HUES64 (cell line): ENCODE measurements at regions not wholly inside any gene's neighbourhood (a gene's known extent, or its start where the extent isn't known, plus 50 kb on each side); places are given as distances from the start of the nearest gene placed in this dataset.

ENCODE experiments used
- H3K27ac ChIP-seq: 2 replicates; pipeline ENCODE4 v1.7.0; 2013; ENCODE audit warnings: low read depth, low read length, inconsistent platforms
- H3K27me3 ChIP-seq: 2 replicates; pipeline ENCODE4 v1.6.1; 2013; ENCODE audit warnings: mild to moderate bottlenecking, low read length; ENCODE audit not compliant: insufficient read depth
- H3K36me3 ChIP-seq: 2 replicates; pipeline ENCODE4 v1.6.1; 2013; ENCODE audit warnings: mild to moderate bottlenecking, low read length; ENCODE audit not compliant: insufficient read depth
- H3K4me1 ChIP-seq: 2 replicates; pipeline ENCODE4 v1.6.1; 2013; ENCODE audit warnings: mild to moderate bottlenecking, low read length, moderate library complexity; ENCODE audit not compliant: insufficient read depth
- H3K4me3 ChIP-seq: 2 replicates; pipeline ENCODE4 v1.5.1; 2013; ENCODE audit warnings: mild to moderate bottlenecking, low read length, moderate library complexity
- H3K9ac ChIP-seq: 2 replicates; pipeline ENCODE4 v1.6.1; 2013; ENCODE audit warnings: mild to moderate bottlenecking, low read depth, low read length
- H3K9me3 ChIP-seq: 2 replicates; pipeline ENCODE4 v1.6.1; 2013; ENCODE audit warnings: low read depth, low read length; ENCODE audit not compliant: insufficient read depth
- WGBS: fragments of 150-250, 120-280 bp; methylation state at CpG from one replicate; pipeline ENCODE4 v1.1.7; 2013; ENCODE audit warnings: missing lambda C conversion rate; 5-methylcytosine and 5-hydroxymethylcytosine counted together

DNA sequence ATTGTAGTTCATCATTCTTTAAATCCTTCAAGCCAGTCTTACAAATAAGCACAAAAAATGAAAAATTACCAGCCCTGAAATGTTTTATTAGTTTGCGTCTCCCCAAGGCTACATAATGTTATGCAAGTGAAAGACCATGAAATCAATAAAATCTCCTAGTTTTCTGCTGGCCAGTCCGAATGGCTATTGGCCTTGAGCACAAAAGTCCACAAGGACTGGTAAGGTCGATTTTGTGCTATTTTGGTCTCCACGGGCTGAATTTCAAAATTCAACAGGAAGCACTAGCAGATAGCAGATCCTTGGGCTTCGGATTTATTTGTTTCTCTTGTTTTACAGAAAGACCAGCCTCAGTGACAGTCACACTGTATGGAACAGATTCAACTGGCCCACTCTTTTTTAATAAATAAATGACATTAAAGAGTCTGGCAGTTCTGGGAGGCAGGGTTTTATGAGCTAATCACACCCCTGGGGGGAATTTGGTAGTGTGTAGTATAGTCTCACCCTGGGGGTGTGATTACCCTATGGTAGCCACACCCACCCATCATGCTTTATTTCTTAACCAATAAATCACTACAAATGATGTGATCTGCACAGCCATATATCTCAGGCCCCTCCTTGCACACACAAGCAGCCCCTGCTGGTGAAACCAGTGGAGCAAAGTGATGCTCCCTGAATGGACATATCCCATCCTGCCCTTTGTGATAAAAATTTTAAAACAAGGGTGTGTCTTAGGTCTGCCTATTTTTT is 51.1 kb upstream of the TMEM33 start:
- H3K27me3 ChIP-seq: peaks cover 83% of the 10 kb centered on the region
- no peak overlapping the region for H3K4me3 ChIP-seq
- no peak overlapping the region for H3K27ac ChIP-seq
- 85% methylated on average over 5 of the region's 5 CpGs for WGBS
- no peaks in the 10 kb centered on the region for H3K9me3 ChIP-seq
- no peak overlapping the region for H3K9ac ChIP-seq
- H3K4me1 ChIP-seq: peaks cover 20% of the 10 kb centered on the region; the same call in 1 of the 2 replicates
- H3K36me3 ChIP-seq: no peaks in the 10 kb centered on the region

- H3K4me1 ChIP-seq: peaks cover 28% of the 10 kb centered on the region; the same call in 1 of the 2 replicates
- no peak overlapping the region for H3K27ac ChIP-seq
- WGBS: 16% methylated on average over 30 of the region's 34 CpGs
- H3K36me3 ChIP-seq: no peaks in the 10 kb centered on the region
- peaks cover 96% of the 10 kb centered on the region for H3K27me3 ChIP-seq
- H3K9ac ChIP-seq: no peak overlapping the region
- H3K4me3 ChIP-seq: peak overlapping the region; percentile 36; the same call in 1 of the 2 replicates
- H3K9me3 ChIP-seq: no peaks in the 10 kb centered on the region
Measured at GRCh38 chr4:41882625-41883347, 52.4 kb upstream of the TMEM33 start.

- H3K4me3 ChIP-seq: peak overlapping the region; percentile 36
- under 1% methylated on average over 53 of the region's 53 CpGs for WGBS
Measured at GRCh38 chr4:41881981-41882624, 53.1 kb upstream of the TMEM33 start.

DNA sequence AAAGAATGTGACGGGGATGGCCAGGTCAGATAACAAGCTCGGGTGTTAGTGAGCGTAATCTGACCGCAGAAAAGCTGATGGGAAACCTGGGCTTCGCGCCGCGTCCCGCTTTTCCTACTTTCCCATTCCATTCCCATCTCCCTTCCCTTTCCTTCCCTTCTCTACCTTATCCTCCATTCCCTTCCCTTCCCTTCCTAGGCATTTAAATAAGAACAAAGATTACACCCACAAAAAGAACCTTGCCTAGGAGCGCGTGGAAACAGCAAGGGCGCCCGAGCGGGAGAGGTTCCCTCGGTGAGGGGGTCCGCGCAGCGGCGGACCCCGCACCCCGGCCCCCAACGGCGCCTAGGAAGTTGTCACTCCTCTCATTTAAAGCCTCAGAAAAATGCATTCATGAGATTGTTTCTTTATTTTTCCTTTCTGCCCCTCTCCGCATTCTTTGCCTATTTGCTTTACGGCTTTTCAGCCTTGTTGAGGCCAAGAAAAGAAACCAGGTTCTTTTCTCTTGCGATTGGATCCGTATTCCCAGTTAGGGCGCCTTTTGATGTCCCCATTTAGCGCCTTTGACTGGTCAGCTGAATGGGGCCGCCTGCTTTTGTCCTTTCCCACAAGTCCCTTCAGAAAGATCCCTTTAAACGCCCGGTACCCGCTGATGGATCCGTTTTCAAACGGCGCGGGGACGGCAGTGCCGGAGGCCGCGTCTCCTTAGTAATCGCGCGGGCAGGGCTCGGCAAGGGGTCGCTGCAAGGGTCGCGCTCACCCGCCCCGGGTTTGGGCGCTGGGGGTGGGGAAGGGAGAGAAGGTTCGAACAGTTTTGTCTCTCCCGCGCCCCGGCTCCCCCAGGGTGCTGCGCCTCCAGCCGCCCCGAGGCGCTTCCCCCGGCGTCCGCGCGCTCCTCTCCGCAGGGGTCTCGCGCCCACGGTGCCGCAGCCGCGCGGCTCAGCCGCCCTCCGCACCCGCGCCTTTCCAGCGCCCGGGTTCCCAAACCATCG is 54.1 kb upstream of the TMEM33 start:
- Histone ChIP-seq H3K4me3 (peak overlapping the region; percentile 36), H3K9me3 (no peaks in the 10 kb centered on the region), H3K4me1 (peaks cover 33% of the 10 kb centered on the region; the same call in 1 of the 2 replicates), H3K27me3 (peaks cover 97% of the 10 kb centered on the region), H3K9ac (no peak overlapping the region), H3K36me3 (no peaks in the 10 kb centered on the region), H3K27ac (no peak overlapping the region)
- under 1% methylated on average over 79 of the region's 79 CpGs for WGBS

More at GRCh38 chr4:41881981-41882624, 53.1 kb upstream of the TMEM33 start:
- Histone ChIP-seq H3K9ac (no peak overlapping the region), H3K27ac (no peak overlapping the region), H3K9me3 (no peaks in the 10 kb centered on the region), H3K27me3 (peaks cover 96% of the 10 kb centered on the region), H3K4me1 (peaks cover 33% of the 10 kb centered on the region; the same call in 1 of the 2 replicates), H3K36me3 (no peaks in the 10 kb centered on the region)

DNA sequence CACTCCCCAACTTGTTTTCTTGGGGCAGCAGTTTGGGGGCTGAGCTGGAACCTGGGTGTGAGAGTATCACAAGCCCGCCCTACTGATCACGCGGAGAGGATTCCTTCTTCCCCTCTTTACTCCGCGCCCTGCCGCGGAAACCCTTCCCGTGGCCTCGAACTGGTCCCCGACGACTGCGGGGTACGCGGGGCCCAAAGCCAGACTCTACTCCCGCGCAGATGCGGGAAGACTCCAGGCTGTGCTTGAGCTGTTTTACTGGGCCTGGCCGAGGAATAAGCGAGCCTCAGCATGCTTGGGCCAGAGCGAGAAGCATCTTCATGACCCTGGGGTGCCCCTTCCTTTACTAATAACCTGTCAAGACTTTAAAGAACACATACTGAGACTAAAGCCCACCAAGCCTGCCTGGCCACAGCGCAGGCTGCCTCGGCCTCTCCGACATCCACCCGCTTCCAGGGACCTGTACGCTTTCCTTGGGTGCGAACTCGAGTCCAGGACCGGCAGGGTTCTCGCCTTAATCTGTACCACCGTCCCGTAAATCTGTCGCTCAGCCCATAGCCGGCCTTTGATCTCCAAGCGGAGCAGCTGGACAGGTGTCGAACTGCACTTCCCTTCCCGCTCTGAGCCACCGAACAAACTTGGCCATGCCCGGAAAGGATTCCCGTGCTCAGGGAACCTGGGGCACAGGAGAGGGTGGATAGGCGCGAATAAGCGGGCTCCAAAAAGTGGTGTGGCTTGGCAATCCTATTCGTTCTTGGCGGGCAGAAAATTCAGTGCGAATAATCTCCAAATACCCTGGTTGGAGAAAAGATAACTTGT is 55.0 kb upstream of the TMEM33 start:
- H3K4me1 ChIP-seq: peaks cover 33% of the 10 kb centered on the region; the same call in 1 of the 2 replicates
- H3K36me3 ChIP-seq: no peaks in the 10 kb centered on the region
- peaks cover 100% of the 10 kb centered on the region for H3K27me3 ChIP-seq
- 2% methylated on average over 45 of the region's 45 CpGs for WGBS
- no peak overlapping the region for H3K27ac ChIP-seq
- no peak overlapping the region; the same call in 1 of the 2 replicates for H3K4me3 ChIP-seq
- H3K9ac ChIP-seq: no peak overlapping the region
- H3K9me3 ChIP-seq: no peaks in the 10 kb centered on the region

GRCh38 chr4:41879552-41879951 is 55.7 kb upstream of the TMEM33 start:
- 14% methylated on average over 12 of the region's 12 CpGs for WGBS
- Histone ChIP-seq H3K36me3 (no peaks in the 10 kb centered on the region), H3K9me3 (no peaks in the 10 kb centered on the region), H3K27ac (no peak overlapping the region), H3K4me1 (peaks cover 33% of the 10 kb centered on the region; the same call in 1 of the 2 replicates), H3K9ac (no peak overlapping the region), H3K27me3 (peaks cover 100% of the 10 kb centered on the region), H3K4me3 (no peak overlapping the region)

DNA sequence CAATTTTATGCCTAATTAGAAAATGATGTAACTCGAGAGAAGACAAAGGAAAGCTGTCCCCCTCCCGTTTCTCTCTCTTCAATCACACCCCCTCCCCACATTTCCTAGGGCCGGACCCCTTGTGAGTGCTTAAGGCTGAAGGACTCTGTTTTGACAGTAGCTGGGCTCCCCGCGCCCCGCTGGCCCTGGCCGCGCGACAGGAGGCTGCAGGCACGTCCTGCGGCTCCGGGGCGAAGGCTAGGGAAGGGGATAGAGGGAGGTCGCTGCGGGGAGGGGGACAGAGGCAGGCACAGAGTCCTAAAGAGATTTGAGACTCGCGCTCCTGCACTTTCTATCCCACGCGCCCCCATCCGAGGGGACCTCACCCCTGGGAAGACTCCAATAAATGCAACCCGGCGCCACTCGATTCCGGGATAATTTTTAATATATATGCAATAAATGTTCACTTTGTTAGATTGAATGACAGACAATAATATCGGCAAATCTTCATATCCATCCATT is 56.2 kb upstream of the TMEM33 start:
- H3K36me3 ChIP-seq: no peaks in the 10 kb centered on the region
- peak overlapping the region; percentile 9; the same call in 1 of the 2 replicates for H3K4me3 ChIP-seq
- WGBS: 2% methylated on average over 18 of the region's 25 CpGs
- H3K4me1 ChIP-seq: peaks cover 33% of the 10 kb centered on the region; the same call in 1 of the 2 replicates
- H3K9ac ChIP-seq: no peak overlapping the region
- H3K9me3 ChIP-seq: no peaks in the 10 kb centered on the region
- H3K27me3 ChIP-seq: peaks cover 100% of the 10 kb centered on the region
- no peak overlapping the region for H3K27ac ChIP-seq

DNA sequence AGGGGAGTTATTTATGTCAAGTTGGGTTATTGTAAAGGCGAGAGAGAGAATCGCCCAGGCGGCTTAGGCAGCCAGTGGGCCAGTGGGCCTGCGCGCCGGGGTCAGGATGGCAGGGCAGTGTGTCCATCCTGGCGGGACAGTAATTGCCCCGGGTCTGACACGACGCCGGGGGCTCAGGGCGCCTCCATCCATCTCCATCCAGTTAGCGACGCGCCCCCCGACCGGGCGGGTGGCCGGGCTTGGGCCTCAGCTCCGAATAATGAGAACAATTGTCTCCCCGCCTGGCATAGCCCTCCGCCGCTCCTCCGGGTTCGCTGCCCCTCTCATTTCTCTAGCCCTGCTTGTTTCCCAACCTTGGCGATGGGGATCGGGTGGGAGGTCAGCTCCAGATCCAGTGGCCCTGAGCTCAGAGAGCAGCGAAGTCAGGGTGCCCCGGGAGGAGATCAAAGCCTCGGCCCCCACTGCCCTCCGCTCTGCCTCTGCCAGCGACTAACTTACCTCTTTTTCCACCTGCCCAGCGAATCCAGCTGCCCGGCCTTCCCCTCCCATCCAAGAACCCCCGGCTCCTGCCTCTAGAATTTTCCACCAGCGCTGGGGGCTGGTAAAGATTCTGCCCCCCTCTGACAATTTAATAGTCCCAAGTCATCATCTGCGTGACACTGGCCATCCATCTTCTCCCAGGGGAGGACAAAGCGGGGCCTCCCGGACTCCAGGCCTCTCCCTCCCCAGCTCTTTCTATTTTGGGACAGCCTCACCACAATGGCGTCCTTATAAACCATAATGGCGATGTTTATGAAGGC is 56.9 kb upstream of the TMEM33 start:
- Histone ChIP-seq H3K27me3 (peaks cover 100% of the 10 kb centered on the region), H3K27ac (no peak overlapping the region), H3K9me3 (no peaks in the 10 kb centered on the region), H3K36me3 (no peaks in the 10 kb centered on the region), H3K4me1 (peaks cover 33% of the 10 kb centered on the region; the same call in 1 of the 2 replicates), H3K9ac (no peak overlapping the region), H3K4me3 (peak overlapping the region; percentile 9; the same call in 1 of the 2 replicates)
- 2% methylated on average over 41 of the region's 41 CpGs for WGBS
